ENCODE measurements at regions not wholly inside any gene's neighbourhood (a gene's known extent, or its start where the extent isn't known, plus 50 kb on each side); places are given as distances from the start of the nearest gene placed in this dataset.
"Not testable (repeated sequence)": the region's sequence is repeated elsewhere in the genome, so short reads cannot be mapped to it uniquely, and the experiment has no call there.

DNA sequence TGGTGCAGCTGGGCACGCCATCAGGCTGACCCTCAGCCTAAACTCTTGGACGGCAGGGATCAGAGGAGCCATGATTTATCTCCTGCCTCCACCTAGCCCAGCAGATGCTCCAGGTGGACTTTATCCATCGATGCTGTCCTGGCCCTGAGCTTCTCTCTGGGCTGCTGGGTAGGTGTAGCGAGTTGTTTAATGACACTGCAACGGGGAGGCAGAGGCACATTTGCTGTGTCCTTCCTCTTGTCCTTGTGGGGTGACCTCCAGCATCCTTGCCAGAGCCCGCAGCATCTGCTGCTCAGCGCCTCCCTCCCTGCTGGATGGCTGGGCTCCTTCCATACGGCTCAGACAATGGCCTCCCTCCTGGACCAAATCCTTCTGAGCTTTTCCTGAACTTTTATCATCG is 103.1 kb upstream of the IRX4 start:
- DNase-seq (ENCODE audit: low spot score): no peak

DNA sequence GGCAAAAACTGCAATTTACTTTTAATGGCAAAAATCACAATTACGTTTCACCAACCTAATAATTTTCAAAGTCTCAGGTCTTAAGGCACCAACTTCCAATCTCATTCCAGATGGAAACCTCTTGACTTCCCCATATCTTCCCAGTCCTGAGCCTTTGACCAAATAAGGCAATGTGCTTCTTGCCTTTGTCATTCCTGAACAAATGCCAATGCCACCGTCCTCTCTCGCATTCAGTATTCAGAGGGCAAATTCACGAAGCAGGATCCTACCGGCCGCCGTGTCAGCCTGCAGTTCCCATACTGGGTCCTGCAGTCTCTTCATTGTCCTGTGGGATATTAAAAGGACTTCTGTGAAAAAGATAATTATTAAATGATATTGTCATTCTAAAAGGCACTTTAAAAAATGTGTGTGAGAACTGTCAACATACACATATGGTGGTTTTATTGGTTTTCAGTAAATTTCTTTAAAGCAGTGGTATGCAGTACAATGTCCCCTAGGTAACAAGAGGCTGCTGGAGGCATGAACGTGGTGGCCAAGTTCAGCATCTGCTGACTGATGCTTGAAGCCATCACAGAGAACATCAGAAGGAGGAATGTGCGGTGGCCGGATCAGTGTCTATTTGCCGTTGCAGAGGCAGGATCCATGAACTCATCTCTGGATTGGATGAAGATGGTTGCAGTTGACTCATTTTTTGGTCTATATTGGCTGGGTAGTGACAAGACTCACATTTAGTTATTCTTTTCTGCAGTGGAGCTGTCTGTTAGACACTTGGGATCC is 101.4 kb upstream of the IRX4 start:
- DNase-seq (ENCODE audit: low spot score): no peak

DNA sequence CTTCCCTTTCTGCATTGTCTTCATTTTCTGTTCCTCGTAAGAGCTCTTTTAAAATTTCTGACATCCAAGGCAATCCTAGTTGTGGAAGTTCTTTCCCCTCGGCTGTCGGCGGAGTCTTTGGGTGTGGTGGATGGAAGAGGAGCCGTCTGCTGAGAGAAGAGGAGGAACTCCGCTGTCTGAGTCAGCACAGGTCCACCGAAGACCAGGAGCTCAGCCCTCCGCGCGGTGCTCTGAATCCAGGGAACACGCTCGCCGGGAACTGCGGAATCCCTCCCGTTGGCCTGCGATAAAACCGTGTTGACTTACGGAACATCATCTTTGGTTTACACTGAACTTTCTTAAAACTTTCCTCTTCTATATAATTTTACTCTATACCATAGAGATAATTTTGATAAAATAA is 100.7 kb upstream of the IRX4 start:
- no peak for DNase-seq (ENCODE audit: low spot score)

DNA sequence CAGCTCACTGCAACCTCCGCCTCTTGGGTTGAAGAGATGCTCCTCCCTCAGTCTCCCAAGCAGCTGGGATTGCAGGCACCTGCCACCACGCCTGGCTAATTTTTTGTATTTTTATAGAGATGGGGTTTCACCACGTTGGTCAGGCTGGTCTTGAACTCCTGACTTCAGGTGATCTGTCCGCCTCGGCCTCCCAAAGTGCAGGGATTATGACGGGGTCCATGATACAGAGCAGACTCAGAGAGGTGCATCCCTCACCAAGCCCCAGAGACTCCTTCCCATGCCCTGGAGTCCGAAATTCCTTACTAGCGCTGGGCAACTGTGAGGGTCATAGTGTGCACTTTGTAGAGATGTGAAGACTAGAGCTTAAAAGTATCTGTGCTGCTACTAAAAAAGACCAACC is 99.8 kb upstream of the IRX4 start:
- not testable (repeated sequence) for DNase-seq (ENCODE audit: low spot score)

DNA sequence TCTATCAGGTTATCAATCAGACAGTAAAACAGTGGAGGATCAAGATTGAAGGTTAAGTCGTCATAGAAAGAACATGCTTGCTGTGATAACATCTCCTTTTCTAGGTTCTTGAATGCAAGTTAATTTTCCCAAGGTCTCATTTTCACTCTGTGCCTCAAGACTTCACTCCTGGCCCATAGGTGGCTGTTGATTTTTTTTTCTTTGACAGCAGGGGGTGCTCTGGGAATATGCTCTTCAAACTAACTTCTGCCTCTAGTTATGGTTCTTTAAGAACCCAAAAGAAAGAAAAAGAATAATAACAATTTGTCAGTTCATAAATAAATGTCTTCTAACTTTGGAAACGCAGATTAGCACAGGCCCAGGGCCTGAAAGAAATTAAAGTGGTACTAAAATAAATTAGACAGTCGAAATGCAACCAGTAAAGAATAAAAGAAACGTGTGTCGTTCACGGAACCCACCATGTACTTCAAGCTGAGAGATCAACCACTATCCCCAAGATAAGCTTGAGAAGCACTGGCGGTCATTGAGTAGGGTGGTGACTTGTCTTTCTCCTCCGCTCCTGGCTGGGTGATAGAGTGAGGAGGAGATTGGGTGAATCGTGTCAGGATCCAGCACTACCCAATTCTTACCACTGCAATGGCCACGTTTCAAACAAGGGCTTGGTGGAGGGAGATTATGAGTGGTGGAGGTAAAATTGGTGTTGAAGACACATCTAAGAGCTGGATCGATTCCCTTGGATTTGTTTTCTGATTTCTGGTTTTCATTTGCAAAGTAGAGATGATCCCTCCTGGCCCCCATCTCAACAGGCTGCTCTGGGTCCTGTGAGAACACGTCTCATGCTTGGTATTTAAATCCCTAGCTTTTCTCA is 93.4 kb upstream of the IRX4 start:
- DNase-seq (ENCODE audit: low spot score): no peak

DNA sequence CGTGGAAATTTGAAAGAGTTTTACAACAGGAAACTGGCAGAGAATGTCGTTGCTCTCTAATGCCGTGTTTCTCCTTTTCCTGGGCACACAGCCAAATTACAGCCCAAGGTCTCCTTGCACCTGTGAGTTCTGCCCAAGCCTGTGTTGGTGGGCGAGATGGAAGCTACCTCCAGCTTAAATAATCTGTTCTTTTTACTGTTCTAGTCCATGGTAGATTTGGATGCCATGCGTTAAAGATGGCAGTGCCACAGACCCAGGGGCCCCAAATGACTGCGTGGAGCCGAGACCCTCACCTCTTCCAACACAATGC is 92.6 kb upstream of the IRX4 start:
- DNase-seq (ENCODE audit: low spot score): no peak

DNA sequence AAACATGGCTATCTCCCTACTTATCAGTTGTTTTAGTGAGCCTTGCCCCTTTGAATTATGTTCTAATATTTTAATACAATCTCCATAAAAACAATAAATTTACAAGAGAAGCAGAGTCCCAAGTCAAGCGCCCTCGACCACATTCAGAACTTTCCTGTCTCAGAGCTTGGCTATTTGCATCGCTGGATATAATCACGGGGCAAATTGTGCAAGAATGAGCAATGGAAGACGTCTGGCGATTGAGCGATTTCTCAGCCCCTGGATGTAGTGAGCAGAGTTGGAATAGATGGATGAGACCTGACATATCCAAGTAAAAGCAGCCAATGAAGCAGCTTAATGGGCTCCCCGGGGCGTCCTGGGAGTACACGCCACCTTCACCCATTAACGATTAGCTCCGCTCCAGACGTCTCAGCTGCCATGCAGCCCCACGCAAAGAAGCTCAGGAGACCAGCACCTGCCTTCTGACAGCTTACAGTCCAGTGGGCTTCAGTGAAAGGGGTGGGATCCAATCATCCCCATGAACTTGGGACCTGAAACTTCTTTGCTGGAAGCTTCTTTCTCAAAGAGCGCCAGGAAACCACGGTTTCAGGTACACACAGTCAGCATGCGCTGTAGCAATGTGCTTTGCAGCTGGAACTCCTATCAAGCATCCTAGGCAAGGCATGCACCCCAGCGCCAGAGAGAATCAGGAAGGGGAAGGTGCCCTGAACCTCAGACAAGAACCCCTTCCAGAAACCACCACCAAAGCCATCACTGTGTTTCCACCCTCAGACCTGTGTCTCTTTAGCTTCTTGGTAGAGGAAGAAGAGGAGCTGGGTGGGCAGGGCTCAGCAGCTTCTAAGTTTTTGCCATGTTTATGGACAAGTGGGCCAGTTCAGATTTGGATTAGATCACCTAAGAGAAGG is 92.0 kb upstream of the IRX4 start:
- no peak for DNase-seq (ENCODE audit: low spot score)

DNA sequence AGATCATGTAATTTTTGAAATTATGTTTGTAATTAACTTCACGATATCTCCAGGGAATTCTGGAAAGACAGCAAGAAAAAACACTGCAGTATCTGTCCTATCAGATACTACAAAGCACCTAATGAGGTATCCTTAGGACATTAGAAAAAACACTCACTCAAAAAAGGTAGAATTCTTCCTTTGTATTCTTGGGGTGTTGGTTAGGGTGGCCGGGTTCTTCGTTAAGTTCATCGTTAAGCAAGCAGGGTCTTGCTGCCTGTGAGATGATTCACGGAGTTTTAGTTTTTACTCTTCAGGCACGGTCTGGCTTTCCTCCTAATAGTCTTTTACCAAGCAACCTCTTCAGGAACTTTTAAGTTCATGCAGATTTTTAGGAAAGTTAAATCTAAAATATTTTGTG is 91.4 kb upstream of the IRX4 start:
- no peak for DNase-seq (ENCODE audit: low spot score)

DNA sequence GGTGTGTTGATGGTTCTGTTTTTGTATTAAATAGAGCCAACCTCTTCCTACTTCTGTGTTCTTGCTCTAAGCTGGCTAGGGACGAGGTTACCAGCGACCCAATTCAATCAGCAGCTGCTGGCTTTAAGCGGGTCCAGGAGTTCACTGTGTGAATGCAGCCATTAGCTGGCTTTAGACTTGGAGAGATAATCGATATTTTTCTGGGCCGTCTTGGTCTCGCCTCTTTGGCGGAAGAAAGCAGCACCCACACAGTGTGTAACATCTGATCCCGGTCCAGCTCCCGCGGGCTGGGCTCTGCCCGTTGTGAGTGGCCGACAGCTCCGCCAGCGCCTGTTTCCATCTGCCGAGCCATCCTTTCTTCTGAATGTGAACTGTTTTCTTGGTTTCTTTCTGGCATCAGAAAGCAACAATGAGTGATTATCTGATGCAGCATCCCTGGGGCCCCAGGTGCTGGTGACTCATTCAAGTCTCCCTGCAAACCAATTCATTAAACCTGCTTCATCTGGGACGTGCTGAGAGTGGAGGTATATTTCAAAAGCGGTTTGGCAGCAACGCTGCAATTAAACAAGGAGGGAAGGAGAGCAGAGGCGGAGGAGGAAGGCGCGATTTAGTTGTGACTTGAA is 90.8 kb upstream of the IRX4 start:
- DNase-seq (ENCODE audit: low spot score): no peak

DNA sequence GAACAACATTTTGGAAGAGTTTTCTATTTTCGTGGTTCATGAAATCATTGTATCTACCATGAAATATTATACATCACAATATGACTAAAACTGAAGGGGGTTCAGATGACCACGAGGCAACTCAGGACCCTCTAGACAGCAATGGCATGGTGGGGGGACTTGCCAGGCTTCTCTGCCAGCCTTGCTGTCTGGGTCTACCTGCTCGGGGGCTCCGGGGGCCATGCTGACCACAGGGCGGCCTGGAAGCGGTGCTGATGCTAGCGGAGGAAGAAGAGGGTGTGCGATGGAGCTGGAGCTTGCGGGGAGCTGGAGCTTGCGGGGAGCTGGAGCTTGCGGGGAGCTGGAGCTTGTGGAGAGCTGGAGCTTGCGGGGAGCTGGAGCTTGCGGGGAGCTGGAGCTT is 89.2 kb upstream of the IRX4 start:
- no peak for DNase-seq (ENCODE audit: low spot score)

DNA sequence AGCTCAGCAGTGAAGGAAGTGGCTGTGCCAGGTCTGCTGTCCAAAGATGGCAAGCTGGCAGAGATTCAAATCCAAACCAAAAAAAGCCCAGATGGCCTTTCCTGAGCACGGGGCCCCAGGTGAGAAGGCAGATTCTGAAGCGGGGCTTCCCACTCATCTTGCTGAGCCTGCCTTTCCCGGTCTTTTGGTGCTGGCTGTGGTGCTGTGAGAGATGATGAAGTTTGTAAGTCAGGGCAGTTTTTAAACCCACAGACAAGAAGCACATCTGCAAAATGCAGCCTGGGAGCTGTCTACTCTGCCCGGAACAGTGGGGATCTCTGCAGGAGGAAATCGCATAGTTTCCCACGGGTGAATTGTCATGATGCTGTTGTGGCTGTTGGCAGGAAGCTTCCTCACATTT is 85.0 kb upstream of the IRX4 start:
- no peak for DNase-seq (ENCODE audit: low spot score)

DNA sequence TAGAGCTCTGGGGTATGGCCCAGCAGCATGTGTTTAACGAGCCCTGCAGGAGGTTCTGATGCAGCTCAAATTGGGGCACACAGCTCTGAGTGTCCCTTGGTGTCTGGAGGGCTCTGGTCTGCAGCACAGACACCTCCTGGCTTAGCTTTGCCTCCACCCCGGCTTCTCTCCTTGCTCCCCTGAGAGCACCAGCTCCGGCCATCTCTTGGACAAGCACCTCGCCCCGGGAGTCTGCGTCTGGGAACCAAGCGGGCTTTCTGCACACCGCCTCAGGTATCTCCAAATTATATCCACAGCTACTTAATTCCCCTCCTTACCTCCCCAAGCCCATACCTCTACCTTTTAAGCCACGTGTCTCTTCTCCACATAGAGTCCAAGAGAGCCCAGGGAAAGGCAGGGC is 83.7 kb upstream of the IRX4 start:
- no peak for DNase-seq (ENCODE audit: low spot score)

DNA sequence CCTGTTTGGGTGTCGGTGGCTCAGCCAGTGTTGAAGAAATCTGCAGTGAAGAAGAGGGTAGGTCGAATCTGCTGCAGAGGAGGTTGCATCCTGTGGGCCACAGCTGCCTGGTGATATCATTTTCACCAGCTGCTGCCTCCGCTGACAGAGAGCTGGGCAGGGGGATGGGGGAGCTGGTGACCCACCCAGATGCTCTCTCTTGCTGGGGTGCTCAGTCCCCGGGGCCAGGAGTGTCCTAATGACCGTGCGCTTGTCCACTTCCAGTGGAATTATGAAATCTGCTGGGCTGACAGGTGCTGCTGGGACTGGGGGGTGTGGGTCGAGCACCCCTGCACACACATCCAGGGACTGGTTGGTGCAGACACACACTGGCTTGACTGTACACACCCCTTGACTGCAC is 83.2 kb upstream of the IRX4 start:
- DNase-seq (ENCODE audit: low spot score): no peak

DNA sequence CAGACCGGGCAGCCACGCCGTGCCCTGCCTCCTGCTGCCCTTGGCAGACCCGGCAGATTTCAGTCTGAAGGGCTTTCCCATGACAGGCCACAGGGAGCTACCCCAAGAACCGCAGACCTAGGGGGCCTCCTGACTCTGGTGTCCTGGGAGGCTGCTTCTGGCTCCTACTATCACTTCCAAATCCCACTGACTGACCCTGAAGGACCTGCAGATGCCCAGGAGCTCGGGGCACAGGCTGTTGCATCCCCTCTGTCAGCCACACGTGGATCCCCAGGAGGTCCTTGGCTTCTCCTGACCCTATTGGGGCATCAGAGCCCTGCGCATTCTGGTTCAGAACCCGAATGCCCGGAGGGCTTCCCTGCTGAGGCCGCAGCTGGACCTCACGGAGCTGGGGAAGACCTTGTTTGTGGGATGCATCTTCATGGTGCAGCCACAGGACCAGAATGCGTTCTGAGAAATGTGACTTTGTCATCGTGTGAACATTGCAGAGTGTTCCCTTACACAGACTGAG is 81.3 kb upstream of the IRX4 start:
- DNase-seq (ENCODE audit: low spot score): no peak

DNA sequence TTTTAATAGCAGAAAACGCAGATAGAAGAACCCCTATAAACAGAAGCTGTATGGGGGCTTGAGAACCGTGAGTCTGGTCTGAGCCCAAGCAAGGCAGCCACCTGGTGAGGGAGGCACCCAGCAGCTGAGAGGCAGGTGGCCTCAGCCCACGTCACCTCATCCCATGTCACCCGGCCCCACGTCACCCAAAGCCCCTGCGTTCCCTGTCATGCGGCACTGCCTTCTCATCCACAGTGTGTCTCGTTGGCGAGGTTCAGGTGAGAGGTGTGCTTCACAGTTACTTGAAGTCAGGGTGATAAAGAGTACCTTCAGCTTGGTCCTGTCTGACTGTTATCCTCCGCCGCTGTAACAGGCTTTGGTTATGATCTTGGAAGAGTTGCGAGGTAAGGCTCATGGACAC is 80.6 kb upstream of the IRX4 start:
- DNase-seq (ENCODE audit: low spot score): no peak

DNA sequence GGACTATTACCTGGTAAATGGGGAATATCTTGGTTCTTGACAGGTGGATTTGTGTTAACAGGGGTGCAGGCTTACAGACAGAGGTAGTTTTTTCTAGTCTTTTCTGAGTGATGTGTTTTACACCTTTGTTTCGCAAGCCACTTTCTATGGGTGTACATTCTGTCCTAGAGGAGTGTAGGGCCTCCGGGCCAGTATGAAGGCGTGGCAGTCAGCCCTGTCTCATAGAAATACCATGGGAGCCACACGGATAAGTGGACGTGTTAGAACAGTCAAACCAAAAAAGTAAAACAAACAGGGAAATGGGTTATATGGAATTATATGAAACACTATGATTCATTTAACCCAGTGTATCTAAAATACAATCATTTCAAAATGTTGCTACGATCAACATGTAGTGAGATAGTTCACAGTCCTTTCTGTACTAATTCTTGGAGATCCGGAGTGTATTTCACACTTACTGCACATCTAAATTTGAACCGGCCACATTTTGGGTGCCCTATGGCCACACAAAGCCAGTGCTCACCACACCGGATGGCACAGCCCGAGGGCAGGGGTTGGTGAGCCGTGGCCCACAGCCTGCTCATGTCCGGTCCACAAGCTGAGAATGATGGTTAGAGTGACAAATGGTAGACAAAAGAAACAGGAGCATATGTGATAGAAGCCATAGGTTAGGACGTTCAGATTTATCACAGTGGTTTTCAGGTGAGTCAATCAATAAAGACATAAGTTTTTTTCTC is 80.1 kb upstream of the IRX4 start:
- no peak for DNase-seq (ENCODE audit: low spot score)

DNA sequence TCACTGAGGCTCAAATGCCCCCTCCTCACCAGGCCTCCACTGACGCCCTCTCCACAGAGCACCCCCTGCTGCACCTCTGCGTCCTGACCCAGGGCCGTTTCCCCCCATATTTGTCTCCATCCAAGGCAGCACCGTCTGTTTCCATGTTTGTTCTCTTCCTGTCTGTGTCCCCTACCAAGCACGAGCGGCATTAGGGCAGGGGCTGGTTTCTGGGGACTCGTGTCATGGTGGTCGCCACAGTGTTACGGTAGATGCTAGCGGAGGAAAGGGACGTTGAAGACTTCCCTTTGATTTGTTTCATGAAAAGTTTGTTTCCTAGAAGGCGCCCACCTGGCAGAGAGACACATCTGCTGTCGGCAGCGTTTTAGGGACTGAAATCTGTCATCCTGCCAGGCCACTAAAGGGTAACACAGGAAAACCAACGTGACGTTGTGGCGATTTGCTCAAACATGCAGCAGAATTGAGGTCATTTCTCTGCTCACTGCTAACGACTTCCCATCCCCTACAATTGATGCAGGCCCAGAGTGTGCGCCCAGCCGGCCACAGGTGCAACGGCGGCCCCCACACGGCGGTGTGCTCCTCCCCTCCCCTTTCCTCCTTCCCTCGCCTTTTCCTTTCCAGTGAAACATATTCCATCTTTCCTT is 79.3 kb upstream of the IRX4 start:
- DNase-seq (ENCODE audit: low spot score): no peak

DNA sequence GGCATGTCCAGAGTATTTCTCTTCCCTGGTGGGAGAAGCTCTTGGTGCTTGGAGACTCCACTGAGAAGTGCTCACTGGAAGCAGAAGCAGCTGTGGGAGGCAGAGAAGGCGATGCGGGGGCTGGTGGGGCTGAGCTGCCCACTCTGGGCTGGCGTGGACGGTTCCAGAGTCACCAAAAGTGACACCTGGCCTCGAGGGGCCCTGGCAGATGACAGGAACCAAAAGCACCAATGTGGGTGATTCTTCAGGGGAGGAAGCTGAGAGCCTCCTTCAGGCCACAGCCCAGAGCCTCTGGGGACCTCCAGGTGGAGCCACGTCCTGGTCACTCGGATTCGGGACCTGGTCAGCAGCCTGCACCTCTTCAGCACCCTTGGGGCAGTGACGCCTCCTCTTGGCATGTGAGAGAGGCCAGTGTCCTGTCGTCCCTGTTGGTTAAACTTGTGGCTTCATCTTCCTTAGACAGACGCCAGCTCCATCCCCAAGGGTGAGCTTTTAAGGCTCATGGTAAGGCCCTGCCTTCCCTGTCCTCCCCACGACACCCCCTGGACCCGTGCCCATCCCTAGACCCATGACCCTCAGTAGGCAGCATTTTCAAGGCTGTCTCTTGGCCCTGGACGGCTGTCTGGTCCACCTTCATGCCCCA is 78.7 kb upstream of the IRX4 start:
- DNase-seq (ENCODE audit: low spot score): no peak

DNA sequence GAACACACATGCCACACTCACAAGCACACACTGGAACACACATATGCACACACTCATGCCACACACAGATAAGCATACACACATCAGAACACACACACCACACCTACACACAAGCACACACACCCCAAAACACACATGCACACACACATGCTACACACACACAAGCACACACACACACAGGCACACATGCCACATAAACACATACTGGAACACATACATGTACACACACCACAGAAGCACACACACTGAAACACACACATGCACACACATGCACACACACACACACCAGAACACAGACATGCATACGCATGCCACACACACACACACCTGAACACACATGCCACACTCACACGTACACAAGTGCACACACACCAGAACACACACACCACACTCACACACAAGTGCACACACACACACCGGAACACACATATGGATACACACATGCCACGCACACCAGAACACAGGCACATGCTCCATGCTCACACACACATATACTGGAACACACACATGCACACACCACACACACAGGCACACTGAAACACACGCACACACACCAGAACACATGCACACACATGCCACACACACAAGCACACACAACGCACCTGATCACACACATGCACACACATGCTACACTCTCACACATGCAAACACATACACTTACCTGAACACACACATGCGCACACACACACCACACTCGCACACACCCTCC is 78.0 kb upstream of the IRX4 start:
- no peak for DNase-seq (ENCODE audit: low spot score)
